HT-29 (cell line): ENCODE measurements at regions not wholly inside any gene's neighbourhood (a gene's known extent, or its start where the extent isn't known, plus 50 kb on each side); places are given as distances from the start of the nearest gene placed in this dataset.
"Not testable (repeated sequence)": the region's sequence is repeated elsewhere in the genome, so short reads cannot be mapped to it uniquely, and the experiment has no call there.

ENCODE experiments used
- DNase-seq: peaks from one replicate; pipeline ENCODE4 v3.0.0-alpha.2; 2015; ENCODE audit warnings: low spot score

- DNase-seq = no peak
Observed at GRCh38 chr10:130961506-130962239, 349.8 kb downstream of the TCERG1L start.

- no peak for DNase-seq
Observed at GRCh38 chr10:130962240-130963051, 349.1 kb downstream of the TCERG1L start.

- DNase-seq = no peak
Observed at GRCh38 chr10:130963052-130963393, 348.5 kb downstream of the TCERG1L start.

GRCh38 chr10:130963786-130964522, 347.6 kb downstream of the TCERG1L start:
- DNase-seq = no peak

GRCh38 chr10:130964771-130965170, 346.8 kb downstream of the TCERG1L start:
- no peak for DNase-seq

GRCh38 chr10:130967161-130967560, 344.4 kb downstream of the TCERG1L start:
- DNase-seq = no peak

- no peak for DNase-seq
Observed at GRCh38 chr10:130967784-130968183, 343.7 kb downstream of the TCERG1L start.

GRCh38 chr10:130968511-130968910, 343.0 kb downstream of the TCERG1L start:
- DNase-seq = no peak

GRCh38 chr10:130968964-130969363, 342.6 kb downstream of the TCERG1L start:
- DNase-seq = no peak

GRCh38 chr10:130969700-130970099, 341.8 kb downstream of the TCERG1L start:
- DNase-seq = no peak

- no peak for DNase-seq
Observed at GRCh38 chr10:130970341-130971122, 341.0 kb downstream of the TCERG1L start.

- DNase-seq = no peak
Observed at GRCh38 chr10:130971123-130971435, 340.4 kb downstream of the TCERG1L start.

GRCh38 chr10:130973127-130973839, 338.2 kb downstream of the TCERG1L start:
- no peak for DNase-seq

- DNase-seq = no peak
Observed at GRCh38 chr10:130974166-130974565, 337.4 kb downstream of the TCERG1L start.

- not testable (repeated sequence) for DNase-seq
Observed at GRCh38 chr10:130975351-130975750, 336.2 kb downstream of the TCERG1L start.

GRCh38 chr10:130982802-130983201, 328.7 kb downstream of the TCERG1L start:
- DNase-seq = no peak

GRCh38 chr10:130983749-130984148, 327.8 kb downstream of the TCERG1L start:
- no peak for DNase-seq

- DNase-seq = no peak
Observed at GRCh38 chr10:130984686-130985085, 326.8 kb downstream of the TCERG1L start.

- no peak for DNase-seq
Observed at GRCh38 chr10:130985158-130985753, 326.3 kb downstream of the TCERG1L start.

GRCh38 chr10:130986846-130987245, 324.7 kb downstream of the TCERG1L start:
- no peak for DNase-seq

- no peak for DNase-seq
Observed at GRCh38 chr10:130987401-130987800, 324.1 kb downstream of the TCERG1L start.
